ENCODE measurements at regions not wholly inside any gene's neighbourhood (a gene's known extent, or its start where the extent isn't known, plus 50 kb on each side); places are given as distances from the start of the nearest gene placed in this dataset.
"Not testable (repeated sequence)": the region's sequence is repeated elsewhere in the genome, so short reads cannot be mapped to it uniquely, and the experiment has no call there.

- DNase-seq: no peak
Measured at GRCh38 chr10:27349987-27350386, 109.4 kb upstream of the ACBD5 start.

GRCh38 chr10:27347827-27348207, 107.2 kb upstream of the ACBD5 start:
- not testable (repeated sequence) for H3K4me3 ChIP-seq (ENCODE audit: low read depth, low read length); DNase-seq; H3K27ac ChIP-seq; H3K9me3 ChIP-seq (ENCODE audit: severe bottlenecking); H3K36me3 ChIP-seq; H3K27me3 ChIP-seq (ENCODE audit: insufficient read depth, low read depth, severe bottlenecking)

More at GRCh38 chr10:27349987-27350386, 109.4 kb upstream of the ACBD5 start:
- Histone ChIP-seq H3K27me3 (ENCODE audit: insufficient read depth, low read depth, severe bottlenecking) (no peaks in the 10 kb centered on the region), H3K27ac (no peak overlapping the region), H3K4me3 (ENCODE audit: low read depth, low read length) (no peak overlapping the region), H3K9me3 (ENCODE audit: severe bottlenecking) (no peaks in the 10 kb centered on the region), H3K36me3 (no peaks in the 10 kb centered on the region)
- no peak for TF ChIP-seq CTCF (IDR thresholded peaks at IDR 0.05; ENCODE audit: low read depth, low read length)

GRCh38 chr10:27345455-27345920, 104.9 kb upstream of the ACBD5 start:
- no peak overlapping the region for H3K27ac ChIP-seq

GRCh38 chr10:27344568-27345454, 104.2 kb upstream of the ACBD5 start:
- no peak for TF ChIP-seq CTCF (IDR thresholded peaks at IDR 0.05; ENCODE audit: low read depth, low read length)
- Histone ChIP-seq H3K9me3 (ENCODE audit: severe bottlenecking) (no peaks in the 10 kb centered on the region), H3K4me3 (ENCODE audit: low read depth, low read length) (no peak overlapping the region)

More at GRCh38 chr10:27345455-27345920, 104.9 kb upstream of the ACBD5 start:
- no peaks in the 10 kb centered on the region for H3K9me3 ChIP-seq (ENCODE audit: severe bottlenecking)
- H3K27me3 ChIP-seq (ENCODE audit: insufficient read depth, low read depth, severe bottlenecking): no peaks in the 10 kb centered on the region
- no peak for DNase-seq
- no peak for TF ChIP-seq CTCF (IDR thresholded peaks at IDR 0.05; ENCODE audit: low read depth, low read length)
- no peaks in the 10 kb centered on the region for H3K36me3 ChIP-seq
- no peak overlapping the region for H3K4me3 ChIP-seq (ENCODE audit: low read depth, low read length)

GRCh38 chr10:27341001-27341400, 100.4 kb upstream of the ACBD5 start:
- no peaks in the 10 kb centered on the region for H3K9me3 ChIP-seq (ENCODE audit: severe bottlenecking)
- H3K36me3 ChIP-seq: no peaks in the 10 kb centered on the region
- no peak for DNase-seq
- no peaks in the 10 kb centered on the region for H3K27me3 ChIP-seq (ENCODE audit: insufficient read depth, low read depth, severe bottlenecking)
- no peak overlapping the region for H3K4me3 ChIP-seq (ENCODE audit: low read depth, low read length)
- H3K27ac ChIP-seq: no peak overlapping the region
- no peak for TF ChIP-seq CTCF (IDR thresholded peaks at IDR 0.05; ENCODE audit: low read depth, low read length)

More at GRCh38 chr10:27344568-27345454, 104.2 kb upstream of the ACBD5 start:
- Histone ChIP-seq H3K27me3 (ENCODE audit: insufficient read depth, low read depth, severe bottlenecking) (no peaks in the 10 kb centered on the region), H3K36me3 (no peaks in the 10 kb centered on the region), H3K27ac (no peak overlapping the region)
- no peak for DNase-seq

- not testable (repeated sequence) for H3K36me3 ChIP-seq; H3K27me3 ChIP-seq (ENCODE audit: insufficient read depth, low read depth, severe bottlenecking); H3K9me3 ChIP-seq (ENCODE audit: severe bottlenecking); DNase-seq; H3K4me3 ChIP-seq (ENCODE audit: low read depth, low read length); H3K27ac ChIP-seq
Measured at GRCh38 chr10:27335246-27335645, 94.6 kb upstream of the ACBD5 start.
